GM21737 (cell line): ENCODE measurements at regions not wholly inside any gene's neighbourhood (a gene's known extent, or its start where the extent isn't known, plus 50 kb on each side); places are given as distances from the start of the nearest gene placed in this dataset.
A peak's percentile ranks its signal among the peaks of the same experiment; 100 is the strongest.
"Not testable (repeated sequence)": the region's sequence is repeated elsewhere in the genome, so short reads cannot be mapped to it uniquely, and the experiment has no call there.

Experiments used
- ATAC-seq: cut with Tn5 transposase; IDR thresholded peaks from one replicate; pipeline ENCODE4 v1.9.1; 2021; ENCODE audit warnings: mild to moderate bottlenecking, moderate library complexity; ENCODE audit not compliant: unreplicated experiment

DNA sequence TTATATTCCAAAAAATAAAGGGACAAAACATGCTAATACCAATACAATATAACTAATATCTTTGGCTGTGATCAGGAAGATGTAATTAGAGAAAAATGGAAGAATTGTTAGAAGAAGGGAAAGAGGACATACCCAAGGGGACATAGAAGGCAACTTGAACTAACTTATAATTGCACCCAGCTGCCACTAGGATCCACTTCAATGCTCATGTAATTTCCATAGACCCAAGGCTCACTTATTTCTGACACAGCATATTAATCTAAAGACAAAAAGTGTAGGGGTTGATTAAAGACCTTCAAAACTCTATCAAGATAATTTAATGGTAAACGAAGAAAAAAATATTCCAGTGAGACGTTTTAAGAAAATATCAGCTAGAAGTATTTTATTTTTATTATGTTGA is 396.0 kb upstream of the ADGRB3 start:
- ATAC-seq: no peak

DNA sequence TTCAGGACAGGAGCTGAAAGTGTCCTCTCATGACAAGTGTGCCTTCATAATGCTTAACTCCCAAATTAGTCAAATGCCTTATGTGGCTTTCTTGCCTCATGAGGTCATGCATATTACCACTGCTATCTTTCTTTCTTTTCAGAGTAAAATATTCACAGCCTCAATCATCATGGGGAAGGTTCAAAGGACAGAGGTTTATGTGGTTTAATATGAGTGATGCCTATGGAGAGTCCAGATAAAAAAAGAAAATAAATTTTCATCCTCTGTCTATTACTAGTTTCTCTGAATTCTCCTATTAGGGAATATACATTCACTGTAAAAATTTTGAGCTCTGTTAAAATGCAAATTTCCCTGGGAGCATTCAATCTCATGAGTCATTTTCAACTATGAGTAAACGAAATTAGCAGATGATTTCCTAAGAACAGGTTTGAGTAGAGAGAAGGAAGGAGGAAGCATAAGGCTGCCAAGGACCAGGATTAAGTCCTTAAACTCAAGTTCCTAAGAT is 396.9 kb upstream of the ADGRB3 start:
- peak; percentile 57 for ATAC-seq

DNA sequence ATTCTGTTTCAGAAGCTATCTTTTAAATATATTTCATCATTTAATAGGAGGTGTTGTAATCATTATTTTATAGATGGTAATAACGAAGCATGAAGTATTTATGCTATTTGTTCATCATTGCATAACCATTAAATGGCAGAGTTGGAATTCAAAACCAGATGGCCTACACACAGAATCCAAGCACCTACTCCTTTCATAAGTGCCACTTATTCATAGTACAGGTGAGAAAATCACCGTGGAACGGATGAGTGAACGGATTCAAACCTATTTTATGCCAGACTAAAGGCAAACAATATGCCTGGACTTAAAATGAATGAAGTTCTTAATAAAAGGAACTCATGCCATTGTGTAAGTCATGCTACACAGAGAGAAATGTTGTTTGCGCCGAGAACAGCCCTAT is 397.9 kb upstream of the ADGRB3 start:
- no peak for ATAC-seq

DNA sequence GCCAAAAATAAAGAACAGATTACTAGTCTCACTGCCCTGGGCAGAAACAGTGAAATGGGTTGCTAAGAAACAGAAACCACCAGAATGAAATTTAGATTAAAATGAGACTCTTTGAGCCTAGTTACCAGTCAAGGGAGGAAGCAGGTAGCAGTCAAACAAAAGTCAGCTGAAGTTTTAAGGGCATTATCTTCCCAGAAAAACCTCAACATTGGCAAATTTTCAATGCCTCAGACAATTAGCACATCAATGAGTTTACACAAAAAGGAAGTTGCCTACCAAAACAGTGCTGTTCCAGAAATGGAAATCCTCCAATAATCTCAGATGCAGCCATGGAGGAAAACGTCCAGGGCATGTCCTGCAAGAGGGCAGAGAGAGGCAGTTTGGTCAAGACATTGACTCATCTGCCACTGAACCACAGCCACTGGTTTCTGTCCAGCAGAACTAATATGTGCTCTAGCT is 399.7 kb upstream of the ADGRB3 start:
- no peak for ATAC-seq

DNA sequence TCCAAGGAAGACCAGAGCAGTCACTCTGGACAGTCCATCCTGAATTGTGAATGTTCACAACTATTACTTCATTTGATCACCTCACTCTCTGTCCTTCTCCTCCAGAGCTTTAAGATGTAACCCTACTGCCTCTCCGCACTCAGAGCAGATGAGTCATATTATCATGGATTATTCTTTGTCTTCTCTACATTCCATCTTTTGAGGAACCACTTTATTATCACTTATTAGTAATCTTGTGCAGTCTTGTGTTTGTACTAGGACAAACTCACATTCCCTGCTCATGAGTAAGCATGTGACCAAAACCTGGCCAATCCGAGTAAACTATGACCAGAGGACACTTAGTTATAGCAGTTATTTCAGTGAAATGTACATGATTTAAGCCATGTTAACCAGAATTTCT is 401.5 kb upstream of the ADGRB3 start:
- no peak for ATAC-seq

DNA sequence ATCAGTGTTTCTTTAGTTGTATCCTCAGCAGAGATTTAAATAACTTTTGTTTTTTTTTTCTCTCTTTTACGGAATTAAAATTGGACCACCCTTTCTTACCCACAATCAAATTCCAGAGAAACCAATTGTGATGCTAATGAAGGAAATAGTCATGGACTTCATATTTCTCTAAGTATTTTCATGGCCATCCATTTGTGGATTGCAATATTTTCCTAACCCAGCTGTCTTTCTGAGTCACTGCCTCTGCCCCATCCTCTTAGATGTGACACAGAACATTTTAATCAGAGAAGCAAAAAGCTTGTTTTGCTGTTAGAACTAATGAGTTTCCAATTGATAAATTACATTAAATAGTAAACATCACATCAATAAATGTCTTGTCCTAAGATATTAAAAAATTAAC is 405.5 kb upstream of the ADGRB3 start:
- ATAC-seq: no peak

DNA sequence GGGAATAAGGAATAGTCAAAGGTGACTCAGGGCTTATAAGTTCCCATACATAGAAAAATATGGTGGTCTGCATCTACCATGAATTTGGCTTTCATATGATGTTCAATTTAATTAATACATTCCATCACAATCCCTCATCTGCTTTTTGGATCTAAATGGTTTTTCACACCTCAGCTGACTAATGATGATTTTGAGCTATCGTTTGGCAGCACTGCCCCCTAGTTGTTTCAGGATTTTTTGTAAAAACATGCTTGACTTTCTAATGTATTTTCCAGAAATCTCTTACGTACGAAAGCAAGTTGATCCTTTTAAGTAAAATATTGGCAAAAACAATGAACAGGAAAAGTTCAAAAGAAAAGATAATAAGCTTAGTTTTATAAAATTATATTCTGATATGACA is 408.6 kb upstream of the ADGRB3 start:
- no peak for ATAC-seq

DNA sequence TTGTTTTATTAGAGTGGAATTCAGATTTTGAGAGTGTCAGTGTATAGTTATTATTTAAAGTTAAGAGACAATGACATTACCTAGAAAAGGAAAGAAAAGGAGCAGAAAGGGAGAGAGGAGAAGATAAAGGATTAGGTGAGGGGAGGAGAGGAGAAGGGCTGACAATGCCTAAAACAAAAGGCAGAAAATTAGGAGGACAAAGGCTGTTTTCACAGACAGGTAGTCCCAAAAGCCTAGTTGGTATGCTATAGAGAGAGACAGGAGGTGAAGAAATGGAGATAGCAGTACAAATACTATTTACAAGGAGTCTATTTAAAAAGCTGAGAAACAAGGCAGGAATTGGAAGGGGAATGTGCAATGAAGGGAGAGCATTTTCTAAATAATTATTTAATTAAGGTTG is 409.4 kb upstream of the ADGRB3 start:
- no peak for ATAC-seq

DNA sequence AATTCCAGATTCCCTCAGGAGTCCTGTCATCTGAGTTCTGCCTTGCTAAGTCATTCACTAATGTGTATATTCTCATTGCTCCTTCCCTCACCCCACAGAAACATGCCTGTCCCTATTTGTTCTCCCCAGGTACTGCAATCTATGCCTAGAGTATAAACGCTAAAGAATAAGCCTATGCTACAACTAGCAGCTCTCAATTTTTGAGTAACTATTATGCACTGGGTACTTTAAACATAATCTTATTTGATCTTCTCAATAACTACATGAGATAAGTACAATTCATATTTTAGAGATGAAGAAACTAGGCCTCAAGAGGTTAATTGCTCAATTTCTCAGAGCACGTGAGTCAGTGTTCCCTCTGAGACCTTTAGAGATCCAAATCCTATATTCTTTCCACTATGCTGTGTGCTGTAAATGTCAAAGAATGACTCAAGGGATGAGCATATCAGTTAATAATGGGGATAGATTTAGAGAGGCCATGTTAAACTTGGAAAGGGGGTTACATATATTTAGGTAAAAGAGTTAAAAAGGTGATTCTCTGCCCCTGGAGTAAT is 423.8 kb upstream of the ADGRB3 start:
- ATAC-seq: no peak

DNA sequence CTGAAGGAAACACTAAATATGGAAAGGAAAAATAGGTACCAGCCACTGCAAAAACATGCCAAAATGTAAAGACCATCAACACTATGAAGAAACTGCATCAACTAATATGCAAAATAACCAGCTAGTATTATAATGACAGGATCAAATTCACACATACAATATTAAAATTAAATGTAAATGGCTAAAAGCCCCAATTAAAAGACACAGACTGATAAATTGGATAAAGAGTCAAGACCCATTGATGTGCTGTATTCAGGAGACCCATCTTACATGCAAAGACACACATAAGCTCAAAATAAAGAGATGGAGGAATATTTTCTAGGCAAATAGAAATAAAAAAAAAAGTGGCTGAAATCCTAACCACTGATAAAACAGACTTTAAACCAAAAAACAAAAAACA is 427.5 kb upstream of the ADGRB3 start:
- not testable (repeated sequence) for ATAC-seq

DNA sequence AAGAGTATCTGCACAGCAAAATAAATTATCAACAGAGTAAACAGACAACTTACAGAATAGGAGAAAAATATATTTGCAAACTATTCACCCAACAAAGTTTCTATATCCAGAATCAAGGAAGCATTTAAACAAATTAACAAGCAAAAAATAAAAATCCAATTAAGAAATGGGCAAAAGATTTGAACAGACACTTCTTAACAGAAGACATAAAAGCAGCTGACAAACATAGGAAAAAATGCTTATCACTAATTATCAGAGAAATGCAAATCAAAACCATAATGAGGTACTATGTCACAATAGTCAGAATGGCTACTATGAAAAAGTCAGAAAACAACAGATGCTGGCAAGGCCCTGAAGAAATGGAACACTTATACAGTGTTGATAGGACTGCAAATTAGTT is 434.2 kb upstream of the ADGRB3 start:
- no peak for ATAC-seq

DNA sequence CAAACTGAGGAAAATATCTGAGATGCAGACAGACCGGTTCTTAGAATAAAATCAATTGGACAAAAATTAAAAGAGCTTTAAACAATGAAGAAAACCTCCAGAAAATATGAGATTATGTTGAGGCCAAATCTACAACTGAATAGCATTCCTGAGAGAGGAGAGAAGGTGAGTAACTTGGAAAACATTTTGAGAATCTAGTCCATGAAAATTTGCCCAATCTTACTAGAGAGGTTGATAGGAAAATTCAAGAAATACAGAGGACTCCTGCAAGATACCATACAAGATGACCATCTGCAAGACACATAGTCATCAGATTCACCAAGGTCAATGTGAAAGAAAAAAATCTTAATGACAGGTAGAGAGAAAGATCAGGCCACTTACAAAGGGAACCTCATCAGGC is 437.7 kb upstream of the ADGRB3 start:
- no peak for ATAC-seq

DNA sequence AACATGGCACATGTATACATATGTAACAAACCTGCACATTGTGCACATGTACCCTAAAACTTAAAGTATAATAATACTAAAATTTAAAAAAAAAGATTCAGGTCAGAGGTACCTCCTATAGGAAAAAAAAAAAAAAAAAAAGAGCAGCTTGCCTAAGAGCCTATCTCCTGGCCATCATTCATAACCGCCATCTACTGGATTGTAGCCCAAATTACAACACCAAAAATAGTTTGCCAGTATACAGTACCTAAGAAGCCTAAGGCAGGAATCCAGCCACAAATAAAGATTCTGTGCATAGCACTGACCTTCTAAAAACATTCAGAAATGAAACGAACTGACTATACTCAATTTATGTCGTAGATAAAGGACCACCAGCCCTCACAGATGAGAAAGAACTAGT is 438.4 kb upstream of the ADGRB3 start:
- ATAC-seq: no peak

DNA sequence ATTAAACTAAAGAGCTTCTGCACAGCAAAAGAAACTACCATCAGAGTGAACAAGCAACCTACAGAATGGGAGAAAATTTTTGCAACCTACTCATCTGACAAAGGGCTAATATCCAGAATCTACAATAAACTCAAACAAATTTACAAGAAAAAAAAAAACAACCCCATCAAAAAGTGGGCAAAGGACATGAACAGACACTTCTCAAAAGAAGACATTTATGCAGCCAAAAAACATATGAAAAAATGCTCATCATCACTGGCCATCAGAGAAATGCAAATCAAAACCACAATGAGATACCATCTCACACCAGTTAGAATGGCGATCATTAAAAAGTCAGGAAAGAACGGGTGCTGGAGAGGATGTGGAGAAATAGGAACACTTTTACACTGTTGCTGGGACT is 439.3 kb upstream of the ADGRB3 start:
- not testable (repeated sequence) for ATAC-seq

DNA sequence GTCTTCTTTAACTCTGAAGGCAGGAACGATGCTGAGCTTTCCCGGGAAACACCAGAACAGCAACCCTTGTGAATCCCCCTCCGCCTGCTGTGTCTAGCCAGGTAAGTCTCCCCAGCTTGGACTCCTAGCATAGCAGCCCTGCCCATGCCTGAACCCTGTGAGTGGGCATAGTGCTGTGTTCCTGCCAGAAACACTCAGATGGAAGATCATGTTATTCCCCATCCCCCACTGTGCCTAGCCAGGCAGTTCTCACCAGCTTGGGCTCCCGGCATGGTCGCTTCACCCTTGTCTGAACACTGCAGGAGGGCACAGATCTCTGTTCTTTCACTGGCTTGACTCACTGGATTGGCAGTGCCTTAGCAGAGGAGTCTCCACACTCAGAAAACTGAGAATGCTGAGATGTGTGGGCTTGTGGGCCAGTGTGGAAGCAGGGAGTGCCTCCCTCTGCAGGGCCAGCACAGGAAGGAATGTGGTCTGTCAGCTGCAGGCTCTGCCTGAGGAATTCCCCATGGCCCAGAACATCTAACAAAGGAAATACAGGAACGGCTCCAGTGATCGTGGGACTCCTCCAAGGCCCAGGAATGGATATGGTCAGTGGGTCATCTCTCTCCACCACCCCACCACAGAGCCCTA is 440.1 kb upstream of the ADGRB3 start:
- no peak for ATAC-seq

DNA sequence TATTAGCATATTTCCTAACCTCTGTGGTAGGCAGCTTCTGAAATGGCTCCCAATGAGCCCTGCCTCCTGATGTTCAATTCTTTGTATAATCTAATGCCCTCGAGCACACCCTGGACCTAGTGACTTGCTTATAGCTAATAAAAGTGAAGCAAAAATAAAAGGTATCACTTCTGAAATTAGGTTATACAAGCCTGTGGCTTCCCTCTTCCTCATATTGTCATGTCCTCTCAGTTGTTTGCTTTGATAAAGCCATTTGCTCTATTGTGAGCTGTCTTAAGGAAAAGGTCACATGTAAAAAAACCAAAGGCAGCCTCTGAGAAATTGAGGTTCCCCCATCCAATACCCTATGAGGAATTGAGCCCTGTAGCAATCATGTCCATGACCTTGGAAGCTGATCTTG is 442.1 kb upstream of the ADGRB3 start:
- no peak for ATAC-seq

DNA sequence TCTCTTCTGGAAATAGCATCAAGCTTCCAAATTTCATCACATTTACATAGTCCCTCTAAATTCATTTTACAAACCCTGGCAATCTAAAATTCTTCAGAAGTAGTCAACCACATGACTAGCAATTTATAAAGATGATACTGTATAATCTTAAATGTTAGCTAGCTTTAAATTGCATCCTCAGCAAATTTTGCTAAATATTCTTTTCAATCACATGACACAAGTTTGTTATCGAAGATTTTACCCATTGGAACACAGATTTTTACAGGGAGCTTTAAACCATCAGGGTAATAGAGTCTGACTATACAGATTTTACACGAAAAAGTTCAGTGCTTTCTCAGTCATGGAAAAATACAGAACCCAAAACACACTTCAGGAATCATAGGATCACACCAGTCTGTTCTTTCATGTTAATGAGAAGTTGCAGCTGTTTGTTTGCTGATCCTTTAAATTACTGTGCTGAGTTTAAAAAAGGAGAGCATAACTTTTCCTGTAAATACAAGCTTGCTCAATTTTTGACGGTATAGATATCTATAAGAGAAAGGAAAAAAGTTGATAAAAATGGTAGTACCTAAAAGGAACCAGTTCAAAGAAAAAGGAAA is 445.8 kb upstream of the ADGRB3 start:
- ATAC-seq: no peak

DNA sequence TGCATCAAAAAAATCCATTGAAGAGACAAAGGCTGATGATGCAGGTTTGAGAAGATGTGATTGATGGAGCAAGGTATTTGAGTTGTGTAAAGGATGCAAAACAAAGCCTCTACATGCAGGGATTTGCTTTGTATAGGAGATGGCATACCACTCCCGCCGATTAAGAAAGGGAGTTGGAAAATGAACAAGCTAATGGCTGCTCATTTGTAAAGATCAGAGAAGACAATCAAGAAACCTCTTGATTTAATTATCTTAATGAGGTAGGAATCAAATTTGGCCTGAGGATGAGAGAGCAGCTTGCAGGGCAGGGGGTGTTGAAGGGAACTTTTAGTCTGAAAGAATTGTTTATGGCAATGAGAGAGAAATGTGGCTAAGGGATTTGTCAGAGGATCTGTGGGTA is 448.2 kb upstream of the ADGRB3 start:
- ATAC-seq: no peak

DNA sequence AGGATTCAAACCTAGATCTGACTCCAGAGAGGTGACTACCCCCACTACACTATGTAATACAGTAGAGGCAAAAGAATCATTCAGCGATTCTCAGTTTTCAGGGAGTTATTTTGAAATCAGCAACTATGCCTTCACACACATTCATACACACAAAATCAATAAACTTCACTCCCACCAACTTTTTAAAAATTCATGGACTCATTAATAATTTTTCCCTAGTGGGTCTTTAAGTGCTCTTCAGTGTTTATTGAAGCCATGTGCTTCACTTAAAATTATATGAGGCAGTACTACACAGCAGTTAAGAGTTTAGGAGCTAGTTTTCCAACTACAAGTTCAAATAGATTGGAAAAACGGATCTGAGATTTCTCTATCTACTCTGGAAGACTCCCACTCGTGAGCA is 452.7 kb upstream of the ADGRB3 start:
- ATAC-seq: no peak

DNA sequence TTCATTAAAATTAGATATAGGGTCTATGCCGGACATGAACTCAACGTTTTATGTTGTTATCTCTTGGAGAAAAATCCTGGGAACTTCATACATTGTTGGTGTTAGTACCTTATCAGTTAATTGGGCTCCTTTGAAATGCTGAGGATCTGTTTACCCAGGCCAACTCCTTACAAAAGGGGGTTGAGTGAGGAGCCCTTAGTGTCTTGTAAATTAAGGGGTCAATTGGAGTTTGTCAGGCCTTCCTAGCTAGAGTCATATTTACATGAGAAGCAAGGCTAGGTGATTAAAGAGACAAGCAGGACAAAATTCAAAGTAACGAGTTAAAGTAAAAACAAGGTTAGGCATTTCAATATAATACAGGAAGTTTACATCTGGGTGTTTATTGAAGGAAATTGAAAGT is 454.1 kb upstream of the ADGRB3 start:
- ATAC-seq: not testable (repeated sequence)

DNA sequence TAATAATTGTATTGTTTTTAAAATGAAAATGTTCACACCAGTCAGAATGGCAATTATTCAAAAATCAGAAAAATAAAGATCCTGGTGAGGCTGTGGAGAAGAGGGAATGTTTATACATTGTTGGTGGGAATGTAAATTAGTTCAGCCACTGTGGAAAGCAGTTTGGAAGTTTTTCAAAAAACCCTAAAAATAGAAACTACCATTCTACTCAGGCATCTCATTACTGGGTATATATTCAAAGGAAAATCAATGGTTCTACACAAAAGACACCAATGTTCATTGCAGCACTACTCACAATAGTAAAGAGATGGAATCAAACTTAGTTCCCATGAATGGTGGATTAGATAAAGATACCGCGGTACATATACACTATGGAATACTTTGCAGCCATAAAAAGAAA is 461.5 kb upstream of the ADGRB3 start:
- ATAC-seq: no peak

DNA sequence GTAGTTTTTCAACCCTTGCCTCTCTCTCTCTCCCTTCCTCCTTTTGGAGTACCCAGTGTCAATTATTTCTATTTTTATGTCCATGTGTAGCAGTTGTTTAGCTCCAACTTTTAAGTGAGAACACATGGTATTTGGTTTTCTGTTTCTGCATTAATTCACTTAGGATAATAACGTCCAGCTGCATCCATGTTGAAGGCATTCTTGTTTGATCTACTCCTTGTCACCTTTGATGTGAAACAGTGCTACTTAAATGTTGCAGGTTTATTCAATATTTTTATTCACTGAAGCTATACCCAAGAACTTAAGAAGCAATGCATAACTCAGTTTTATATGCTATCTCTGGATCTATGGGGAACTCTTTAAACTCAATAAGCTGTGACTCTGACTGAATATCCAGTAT is 465.2 kb upstream of the ADGRB3 start:
- no peak for ATAC-seq

DNA sequence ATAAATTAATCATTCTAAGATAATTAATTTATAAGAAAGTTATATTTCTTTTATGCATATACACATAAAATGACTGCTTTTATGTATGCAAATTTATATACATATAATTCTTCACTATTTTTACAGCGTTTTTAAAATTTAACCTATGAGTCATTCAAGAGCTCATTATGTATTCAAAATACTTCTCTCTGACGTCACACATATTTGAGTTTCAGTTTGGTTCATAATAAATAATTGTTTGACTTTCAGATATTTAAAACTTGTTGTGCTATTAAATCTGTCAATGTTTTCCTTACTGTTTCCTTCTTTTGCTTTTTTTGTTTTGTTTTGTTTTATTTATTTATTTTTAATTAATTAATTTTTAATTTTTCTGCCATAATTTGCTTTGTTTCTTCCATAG is 467.5 kb upstream of the ADGRB3 start:
- no peak for ATAC-seq
